NCI-H748 (cell line): ENCODE measurements at regions not wholly inside any gene's neighbourhood (a gene's known extent, or its start where the extent isn't known, plus 50 kb on each side); places are given as distances from the start of the nearest gene placed in this dataset.
"Not testable (repeated sequence)": the region's sequence is repeated elsewhere in the genome, so short reads cannot be mapped to it uniquely, and the experiment has no call there.

ENCODE experiments used
- DNase-seq: peaks from one replicate; lab custom pipeline; 2025; ENCODE audit not compliant: unreplicated experiment; lab: John Stamatoyannopoulos, UW

DNA sequence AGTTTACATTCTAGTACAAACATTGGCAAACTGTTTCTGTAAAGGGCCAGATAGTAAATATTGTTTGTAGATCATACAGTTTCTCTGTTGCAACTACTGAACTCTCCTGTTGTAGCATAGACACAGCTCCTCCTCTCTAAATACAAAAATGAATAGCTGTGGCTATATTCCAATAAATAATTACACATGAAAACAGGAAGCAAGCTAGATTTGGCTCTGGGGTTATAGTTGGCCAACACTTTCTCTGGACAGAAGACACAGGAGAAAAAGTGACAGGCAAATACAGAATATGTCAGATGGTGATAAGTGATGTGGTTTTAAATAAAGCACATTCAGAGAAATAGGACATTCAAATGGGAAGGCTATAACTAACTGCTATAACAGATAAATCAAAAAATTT lies 957.0 kb downstream of the LTN1 start:
- DNase-seq = not testable (repeated sequence)

DNA sequence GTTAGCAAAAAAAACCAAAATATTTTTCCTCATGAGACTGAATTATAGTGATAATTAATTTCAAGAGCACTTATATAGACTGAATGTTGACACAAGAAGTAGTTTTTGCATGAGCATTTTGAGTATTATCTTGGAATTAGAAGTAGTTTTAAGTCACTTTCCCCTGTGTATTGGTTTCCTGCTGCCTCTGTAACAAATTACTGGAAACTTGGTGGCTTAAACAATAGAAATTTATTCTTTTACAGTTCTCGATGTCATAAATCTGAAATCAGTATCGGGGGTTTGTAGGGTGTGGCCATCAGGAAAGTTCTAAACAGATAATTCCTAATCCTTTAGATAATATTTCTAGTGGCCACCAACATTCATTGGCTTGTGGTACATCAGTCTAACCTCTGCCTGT lies 957.8 kb downstream of the LTN1 start:
- not testable (repeated sequence) for DNase-seq

DNA sequence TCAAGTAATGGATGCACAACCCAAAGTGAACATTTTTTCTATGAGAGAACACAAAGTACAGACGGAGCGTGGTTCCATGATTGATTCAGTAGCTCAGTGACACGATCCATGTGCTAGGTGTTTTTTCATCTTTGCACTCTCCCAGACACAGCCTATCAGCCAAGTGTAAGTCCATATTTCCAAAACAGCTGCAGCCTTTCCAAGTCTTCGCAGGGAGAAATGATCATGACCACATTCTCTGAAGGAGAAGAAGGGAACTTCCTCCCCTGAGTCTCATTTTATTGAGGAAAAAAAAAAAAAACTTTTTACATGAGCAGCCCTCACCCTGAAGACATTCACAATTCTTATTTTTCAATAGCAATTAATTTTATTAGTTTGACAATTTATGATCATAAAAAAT lies 958.3 kb downstream of the LTN1 start:
- not testable (repeated sequence) for DNase-seq

DNA sequence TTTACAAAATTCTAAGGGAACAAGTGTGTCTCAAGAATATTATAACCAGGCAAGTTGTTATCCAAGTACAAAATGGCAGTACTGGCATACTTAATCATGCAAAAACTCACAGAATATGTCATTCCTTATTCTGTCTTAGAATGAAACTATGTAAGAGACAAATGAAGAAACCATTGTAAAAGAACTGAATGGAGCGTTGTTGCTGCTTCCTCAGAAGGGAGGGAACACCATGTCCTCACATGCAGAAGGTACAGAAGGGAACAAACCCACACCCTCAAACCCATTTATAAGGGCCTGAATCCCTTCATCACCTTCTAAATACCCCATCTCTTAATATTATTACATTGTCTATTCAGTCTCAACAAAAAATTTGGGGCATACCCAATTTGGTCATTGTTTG lies 960.0 kb downstream of the LTN1 start:
- DNase-seq = not testable (repeated sequence)

DNA sequence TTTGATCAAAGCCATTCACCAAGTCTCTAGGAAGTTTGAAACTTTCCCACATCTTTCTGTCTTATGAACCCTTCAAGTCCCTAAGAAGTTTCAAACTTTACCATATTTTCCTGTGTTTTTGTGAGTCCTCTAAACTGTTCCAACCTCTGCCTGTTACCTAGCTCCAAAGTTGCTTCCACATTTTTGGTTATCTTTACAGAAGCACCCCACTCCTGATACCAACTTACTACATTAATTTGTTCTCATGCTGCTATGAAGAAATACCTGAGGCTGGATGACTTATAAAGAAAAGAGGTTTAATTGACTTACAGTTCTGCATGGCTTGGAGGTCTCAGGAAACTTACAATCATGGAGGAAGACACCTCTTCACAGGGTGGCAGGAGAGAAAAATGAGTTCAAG lies 961.6 kb downstream of the LTN1 start:
- DNase-seq = not testable (repeated sequence)

DNA sequence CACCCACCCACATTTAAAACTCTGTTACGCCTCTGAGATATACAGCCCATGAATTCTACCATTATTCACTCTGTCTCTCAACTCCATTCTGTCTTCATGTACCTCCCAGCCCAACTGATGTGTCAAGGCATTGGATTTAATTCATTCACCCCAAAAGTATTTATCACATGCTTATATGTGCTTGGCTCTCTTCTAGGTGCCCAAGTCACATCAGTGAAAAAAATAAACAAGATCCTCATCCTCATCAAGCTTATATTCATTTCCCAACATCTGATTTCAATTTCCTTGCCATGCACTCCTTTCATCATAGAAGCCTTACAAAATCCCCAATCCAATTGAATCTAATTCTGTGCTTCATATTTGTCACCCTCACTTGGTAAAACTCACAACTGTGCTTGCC lies 967.6 kb downstream of the LTN1 start:
- DNase-seq = no peak

DNA sequence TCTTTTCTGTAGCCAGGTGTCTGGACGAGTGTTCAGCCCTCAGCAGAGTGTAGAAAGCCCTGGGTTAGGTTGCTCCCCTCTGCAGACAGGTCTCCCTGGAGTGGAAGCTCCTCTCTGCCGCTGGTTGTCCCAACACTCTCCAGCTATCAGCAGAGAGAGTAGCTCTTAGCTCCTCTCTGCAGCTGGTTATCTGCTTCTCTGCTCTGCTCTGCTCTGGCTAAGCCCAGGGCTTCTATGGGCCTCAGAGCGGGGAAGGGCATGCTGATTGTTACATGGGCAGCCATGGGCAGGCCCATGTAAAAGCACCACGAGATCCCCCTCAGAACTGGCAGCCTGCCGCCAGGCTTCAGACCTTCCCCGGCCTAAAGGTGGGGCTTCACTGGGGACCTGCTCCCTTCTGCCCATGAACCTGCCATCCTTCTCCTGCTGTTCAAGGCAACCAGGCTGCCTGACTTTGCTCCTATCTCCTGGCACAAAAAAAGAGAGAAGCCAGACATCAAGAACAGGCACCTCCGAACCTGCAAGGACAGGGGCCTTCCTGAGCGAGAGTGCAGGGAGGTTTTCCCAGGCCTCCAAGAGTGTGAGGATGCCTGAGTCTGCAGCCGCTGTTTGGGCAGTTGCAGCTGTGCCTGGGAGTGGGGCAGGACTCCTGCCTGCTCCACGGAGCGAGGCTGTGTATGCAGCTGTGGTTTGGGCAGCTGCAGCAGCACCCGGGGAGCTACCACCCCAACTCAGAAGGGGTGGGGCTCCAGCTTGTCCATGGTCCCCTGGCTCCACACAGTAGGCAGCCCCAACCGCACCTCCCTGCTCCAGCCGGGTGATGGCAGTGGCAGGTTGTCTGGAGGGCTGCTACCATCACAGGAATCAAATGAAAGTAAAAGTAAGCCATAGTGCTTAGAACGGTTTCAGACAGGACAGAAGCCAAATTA lies 973.7 kb downstream of the LTN1 start:
- no peak for DNase-seq

DNA sequence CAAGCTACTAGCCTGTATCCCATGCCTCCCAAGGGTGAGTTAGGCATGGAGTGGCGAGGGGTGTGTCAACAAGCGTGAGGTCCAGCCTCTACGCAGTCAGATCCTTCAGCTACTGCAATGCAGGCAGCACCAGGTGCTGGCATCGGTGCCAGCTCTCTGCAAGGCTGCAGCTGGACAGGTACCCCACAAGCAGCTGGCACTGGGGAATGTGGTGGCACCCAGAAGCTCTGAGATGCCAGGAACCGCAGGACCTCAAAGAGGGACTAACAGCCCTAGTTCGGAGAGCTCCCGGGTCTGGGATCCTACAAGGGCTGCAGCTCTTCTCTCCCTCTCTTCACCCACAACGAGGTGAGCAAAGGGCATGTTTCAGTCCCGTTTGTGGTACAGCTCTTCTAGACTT lies 974.5 kb downstream of the LTN1 start:
- no peak for DNase-seq

DNA sequence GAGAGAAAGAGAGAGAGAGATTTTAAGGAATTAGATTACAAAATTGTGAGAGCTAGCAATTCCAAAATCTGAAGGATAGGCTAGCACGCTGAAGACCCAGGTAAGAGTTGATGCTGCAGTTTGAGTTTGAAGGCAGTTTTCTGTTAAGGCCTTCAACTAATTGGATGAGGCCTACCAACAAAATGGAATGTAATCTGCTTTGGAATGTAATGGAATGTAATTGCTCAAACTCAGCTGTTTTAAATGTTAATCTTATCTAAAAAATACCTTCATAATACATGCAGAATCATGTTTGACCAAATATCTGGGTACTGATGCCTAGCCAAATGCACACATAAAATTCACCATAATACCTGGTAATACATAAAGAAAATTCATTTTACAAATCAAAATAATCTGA lies 976.1 kb downstream of the LTN1 start:
- no peak for DNase-seq

DNA sequence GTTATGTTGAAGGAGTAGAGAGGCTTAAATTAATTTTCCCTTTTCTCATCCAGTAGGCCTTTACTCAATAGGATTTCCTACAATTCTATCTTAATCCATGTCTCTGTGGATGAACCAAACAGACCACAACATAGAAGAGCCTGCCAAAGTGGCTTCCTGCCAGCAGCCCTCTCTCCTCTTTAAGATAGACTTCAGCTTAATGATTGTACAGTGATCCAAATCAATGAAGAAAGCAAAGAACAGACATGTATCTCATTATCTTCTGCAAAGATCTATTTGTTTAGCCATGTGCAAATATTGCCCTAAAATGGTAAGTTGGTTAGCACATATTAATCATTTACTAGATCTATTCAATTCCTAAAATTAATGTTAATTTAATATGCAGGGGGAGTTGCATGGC lies 979.6 kb downstream of the LTN1 start:
- DNase-seq = not testable (repeated sequence)

DNA sequence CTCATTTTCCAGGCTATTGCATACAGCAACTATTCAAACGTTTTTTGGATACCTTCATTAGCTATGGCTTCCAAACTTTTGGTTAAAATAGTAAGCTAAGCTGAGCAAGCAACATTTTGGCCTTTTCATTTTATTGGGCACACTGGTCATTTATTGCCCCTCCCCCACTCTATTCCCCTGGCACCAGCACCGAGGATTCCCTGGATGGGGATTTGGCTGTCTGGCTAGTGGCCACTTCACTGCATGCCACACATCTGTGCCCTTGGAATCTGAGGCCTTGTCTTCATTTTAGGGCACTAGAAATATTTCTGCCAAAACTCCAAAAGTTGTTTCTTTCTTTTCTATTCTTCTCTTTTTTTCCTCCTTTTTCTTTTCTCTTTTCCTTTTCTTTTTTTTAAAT lies 980.7 kb downstream of the LTN1 start:
- DNase-seq = not testable (repeated sequence)

DNA sequence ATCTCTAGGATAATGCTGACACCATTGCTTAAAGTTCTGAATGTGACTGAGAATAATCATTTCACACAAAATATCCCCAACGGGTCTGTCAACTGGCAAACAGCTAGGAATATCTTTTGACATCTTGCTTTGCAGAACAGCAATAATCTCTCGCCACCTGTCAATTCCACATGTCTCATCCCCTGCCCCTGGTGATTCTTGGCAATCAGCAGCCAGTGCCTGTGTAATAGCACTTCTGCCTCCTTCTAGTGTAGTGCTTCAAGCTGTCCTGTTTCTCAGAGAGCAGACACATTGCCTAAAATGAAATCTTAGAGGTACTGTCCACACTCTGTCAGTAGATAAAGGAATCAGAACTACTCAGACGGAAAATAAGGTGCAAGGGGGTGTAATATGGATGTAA lies 984.4 kb downstream of the LTN1 start:
- DNase-seq = not testable (repeated sequence)

DNA sequence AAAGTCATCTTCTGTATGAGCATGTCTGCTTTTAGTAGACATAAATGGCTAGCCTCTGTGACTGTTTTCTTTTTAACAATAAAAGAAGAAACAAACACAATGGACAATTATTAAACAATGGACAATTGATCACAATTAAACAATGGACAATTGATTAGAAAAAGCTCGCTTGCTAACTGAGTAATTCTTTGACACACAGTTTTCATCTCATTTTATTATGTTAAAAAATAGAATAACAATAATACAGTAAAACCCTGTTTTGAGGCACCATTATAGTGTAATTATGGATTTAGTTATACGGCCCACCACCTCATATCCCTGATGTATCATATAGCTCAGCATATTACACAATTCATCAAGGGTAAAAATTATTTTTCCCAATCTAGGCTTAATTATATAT lies 989.0 kb downstream of the LTN1 start:
- not testable (repeated sequence) for DNase-seq

DNA sequence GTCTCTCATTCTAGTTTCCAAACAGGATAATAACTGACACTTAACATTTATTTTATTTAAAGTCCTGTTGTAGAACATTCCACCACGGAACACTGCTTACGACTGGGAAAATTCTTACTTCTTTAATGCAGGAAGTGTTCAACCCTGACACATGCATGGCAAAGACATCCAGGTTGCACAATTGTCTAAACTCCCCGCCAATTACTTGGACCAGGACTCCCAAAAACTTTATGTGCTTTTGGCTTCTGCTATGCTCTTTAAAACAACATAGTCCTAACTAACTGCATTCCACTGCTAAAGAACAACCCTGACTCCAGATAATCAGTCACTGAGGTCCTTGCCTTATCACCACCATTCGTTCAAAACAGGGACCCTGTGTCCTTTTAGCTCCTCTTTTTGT lies 995.8 kb downstream of the LTN1 start:
- not testable (repeated sequence) for DNase-seq

DNA sequence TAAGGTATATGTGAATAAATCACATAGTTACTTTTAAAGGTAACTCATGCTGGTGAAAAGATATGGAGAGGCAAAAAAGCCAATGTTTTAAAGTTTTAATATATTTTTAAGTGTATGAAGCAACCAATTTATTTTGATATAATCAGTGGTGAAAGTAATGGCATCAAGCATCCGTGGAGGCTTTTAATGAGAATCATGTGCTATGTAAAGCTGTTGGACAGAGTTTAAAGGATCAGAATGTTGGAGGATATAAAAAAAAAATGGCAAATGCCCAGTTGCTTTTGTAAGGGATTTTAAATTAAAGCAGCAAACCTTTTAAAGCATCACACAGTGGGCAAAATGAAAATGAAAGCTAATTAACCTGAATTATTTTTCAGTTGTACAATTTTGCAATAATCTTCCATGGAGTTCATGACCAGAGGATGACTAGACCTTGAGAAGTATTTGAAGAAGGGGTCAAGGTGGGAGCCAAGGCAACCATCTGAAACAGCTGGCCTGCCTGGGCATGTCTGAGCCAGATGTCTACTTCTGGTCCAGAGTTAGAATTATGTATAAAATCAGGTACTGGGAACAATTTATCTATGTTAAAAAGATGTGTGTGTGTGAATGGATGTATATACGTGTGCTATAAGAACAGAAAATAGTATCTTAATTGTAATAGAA lies 1007.9 kb downstream of the LTN1 start:
- DNase-seq = not testable (repeated sequence)

DNA sequence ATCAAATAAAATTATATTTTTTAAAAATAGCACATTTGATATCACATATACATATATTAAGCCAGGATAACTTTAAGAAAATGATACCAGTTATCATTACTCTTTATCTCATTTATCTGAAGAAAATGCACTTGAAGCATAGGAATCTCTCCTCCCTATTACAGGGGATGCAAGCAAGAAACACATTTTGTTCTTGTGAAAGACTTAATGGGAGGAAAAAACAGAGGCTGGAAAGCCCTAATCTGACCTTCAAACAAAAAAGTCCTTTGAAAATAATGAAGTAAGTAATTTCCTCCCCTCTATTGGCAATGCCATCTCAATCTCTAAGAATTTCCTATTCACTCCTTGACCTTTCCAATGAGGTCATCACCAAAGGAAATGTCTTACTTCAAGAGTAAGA lies 1012.6 kb upstream of the ADAMTS5 start:
- DNase-seq = not testable (repeated sequence)

DNA sequence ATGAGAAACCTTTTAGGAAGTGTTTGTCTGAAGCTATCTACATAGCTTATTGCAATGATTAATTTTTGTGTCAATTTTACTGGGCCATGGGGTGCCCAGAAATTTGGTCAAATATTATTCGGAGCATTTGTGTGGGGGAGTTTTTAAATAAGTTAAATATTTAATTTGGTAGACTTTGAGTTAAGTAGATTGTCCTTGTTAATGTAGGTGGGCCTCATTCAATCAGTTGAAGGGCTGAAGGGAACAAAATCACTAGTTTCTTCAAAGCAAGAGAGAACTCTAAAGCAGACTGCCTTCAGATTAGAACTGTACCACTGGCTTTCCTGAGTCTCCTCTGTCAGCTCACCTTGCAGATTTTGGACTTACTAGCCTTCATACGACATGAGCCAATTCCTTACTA lies 1008.6 kb upstream of the ADAMTS5 start:
- DNase-seq = no peak

DNA sequence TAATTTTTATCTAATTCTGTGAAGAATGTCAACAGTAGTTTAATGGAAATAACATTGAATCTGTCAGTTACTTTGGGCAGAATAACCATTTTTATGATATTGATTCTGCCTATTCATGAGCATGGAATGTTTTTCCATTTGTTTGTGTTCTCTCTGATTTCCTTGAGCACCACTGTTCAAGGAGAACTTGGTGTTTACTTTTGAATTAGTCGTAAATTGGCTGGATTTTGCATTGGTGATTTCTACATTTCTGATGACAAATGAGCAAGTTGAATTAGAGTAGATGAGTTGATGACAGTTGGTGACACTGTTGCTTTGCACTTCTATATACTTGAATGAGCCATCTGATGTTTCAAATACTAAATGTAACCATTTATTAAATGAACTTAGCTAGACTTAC lies 1007.3 kb upstream of the ADAMTS5 start:
- DNase-seq = not testable (repeated sequence)

DNA sequence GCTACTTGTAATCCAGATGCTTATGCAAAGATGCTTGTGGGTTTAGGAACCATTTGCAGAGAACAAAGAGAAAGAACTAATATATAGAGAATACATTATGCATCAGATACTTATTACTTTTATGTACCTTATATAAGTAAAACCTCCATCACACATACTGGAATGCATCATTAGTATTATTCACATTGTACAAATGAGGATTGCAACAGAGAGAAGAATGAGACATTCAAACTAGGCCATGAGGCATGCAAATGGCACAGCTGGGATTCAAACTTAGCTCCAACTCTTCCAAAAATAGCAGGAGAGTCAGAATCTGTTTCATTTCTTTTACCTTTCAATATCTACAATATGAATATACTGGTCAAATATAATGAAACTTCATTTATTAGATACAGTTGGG lies 1001.4 kb upstream of the ADAMTS5 start:
- not testable (repeated sequence) for DNase-seq

DNA sequence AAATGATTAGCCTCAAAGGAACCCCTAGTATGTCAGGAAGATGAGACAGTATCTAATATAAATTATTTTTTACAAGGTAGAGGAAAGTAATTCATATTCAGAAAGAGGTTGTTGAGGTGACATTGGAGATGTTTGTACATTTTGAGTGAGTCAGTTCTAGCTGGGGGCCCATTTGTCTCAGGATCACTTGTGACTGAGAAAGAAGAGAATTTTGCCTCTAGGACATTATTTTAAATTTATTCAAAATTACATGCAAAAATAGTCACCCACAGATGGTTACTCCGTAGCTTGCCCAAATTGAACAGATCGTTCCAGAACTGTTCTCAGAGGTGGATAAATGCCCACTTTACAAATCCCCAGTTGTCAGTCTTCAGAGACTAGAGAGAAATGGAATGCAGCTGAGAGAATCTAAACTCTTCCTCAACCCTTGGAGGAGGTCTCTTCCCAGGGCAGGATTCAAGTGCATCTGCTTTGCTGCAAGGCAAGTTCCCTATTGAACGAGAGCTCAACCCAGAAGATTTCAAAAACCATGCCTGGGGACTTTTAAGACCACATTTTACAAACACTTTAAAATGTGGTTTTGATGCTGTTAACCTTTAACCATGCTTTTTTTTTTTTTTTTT lies 987.8 kb upstream of the ADAMTS5 start:
- DNase-seq = no peak

DNA sequence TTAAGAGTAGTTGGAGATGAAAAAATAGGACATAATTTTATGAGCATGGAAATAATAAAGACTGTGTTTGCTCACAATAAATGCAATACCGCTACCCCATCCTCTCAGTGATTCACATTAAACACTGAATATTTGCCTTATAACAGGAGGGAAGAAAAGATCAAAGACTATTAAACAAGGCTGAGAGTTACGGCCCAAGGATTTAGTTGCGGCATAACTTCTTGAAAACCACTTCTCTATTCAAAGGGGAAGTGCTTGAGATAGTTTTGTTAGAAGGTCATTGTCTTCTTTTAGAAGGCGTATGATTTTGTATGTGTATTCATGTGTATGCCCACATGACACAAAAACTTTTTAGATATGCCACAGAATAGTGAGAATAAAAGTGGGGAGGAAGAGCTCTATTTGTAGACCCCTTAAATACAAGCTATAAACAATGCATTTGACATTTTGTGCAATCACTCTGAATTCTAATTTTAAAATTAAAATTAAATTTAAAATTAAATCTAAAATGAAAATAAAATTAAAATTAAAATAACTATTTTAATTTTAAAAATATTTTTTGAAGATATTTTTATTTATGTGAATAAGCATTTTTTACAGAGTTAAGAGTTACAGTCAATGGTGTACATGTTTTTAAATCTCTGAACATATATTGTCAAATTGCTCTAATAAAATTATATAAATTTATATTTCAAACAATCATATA lies 986.6 kb upstream of the ADAMTS5 start:
- DNase-seq = no peak
